Stimulated activated naive CD8-positive, alpha-beta T cell treated with anti-CD3 and anti-CD28 coated beads, Interleukin-15, Interleukin-2, amounts not matched to agents 100 U/mL and 50 U/mL, for 24 hours (primary cell): ENCODE measurements at regions not wholly inside any gene's neighbourhood (a gene's known extent, or its start where the extent isn't known, plus 50 kb on each side); places are given as distances from the start of the nearest gene placed in this dataset.

Experiments
- ATAC-seq: fragments of 150-1000 bp; cut with Tn5 transposase; one replicate; pipeline ENCODE4 v1.10.0; 2021
- DNase-seq: peaks from one replicate; pipeline ENCODE4 v3.0.0; 2021

DNA sequence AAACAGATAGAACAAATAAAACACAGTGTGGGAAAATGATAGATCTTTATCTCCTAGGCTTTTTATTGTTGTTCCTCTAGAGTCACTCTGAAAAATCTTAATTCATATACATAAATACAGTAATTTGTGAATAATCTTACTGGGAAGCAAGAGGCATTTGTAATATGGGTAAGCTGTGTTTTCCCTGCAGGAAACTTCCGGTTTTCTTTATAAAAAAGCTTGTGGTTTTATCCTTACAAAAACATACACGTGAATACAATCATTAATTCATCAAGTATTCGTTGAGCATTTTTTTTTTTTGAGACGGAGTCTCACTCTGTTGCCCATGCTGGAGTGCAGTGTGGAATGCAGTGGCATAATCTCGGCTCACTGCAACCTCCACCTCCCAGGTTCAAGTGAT, 1312.8 kb upstream of the ZEB2 start:
- no peak for ATAC-seq

DNA sequence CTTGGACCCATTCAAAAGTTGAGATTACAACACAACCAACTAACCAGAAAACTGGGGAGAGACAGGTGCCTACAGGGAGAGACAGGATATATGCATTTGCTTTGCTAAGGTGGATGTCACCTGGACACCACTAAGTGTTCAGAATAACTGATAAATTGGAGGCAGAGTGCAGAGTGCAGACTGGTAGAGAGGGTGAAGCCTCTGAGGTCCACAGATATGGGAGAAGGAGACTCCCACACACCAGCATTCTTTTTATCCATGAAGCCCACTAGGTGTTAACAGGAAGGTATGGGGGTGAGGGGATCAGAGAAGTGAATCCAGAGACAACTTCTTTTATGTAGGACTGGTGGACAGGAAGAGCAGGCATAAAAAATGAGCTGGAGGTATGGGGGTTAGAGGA, 1310.0 kb upstream of the ZEB2 start:
- ATAC-seq (no peak), DNase-seq (no peak)

More for the DNA sequence above, 1312.8 kb upstream of the ZEB2 start:
- no peak for DNase-seq

DNA sequence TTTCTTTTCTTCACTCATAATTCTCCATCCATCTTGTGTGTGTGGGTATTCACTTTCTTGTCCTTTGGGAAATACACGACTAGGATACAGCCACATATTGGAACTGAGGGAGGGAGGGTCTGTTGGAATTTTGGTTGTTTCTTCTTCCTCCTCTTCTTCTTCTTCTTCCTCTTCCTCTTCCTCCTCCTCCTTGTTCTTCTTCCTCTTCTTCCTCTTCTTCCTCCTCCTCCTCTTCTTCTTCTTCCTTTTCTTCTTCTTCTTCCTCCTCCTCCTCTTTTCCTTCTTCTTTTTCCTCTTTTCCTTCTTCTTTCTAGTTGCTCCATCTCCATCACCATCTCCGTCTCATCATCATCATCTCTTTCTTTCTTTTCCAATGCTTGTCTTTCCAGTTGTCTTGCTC, 1307.3 kb upstream of the ZEB2 start:
- DNase-seq = no peak
- no peak for ATAC-seq

DNA sequence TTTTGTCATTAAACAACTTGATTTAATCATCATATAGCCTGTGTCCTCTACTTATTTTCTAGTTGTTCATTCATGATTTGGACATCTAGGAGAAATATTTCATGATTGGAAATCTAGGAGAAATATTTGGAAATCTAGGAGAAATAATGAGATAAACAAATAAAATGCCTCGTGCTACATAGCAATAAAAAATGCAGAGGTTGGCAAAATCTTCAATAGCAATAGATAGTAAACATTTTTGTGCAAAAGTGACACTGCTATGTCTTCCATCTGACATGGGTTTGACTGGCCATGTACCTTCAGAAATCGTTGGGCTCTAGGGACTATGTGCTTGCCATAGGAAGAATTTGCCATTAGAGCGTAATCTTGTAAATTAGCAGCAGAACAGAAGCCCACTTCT, 1304.5 kb upstream of the ZEB2 start:
- DNase-seq (no peak), ATAC-seq (no peak)

DNA sequence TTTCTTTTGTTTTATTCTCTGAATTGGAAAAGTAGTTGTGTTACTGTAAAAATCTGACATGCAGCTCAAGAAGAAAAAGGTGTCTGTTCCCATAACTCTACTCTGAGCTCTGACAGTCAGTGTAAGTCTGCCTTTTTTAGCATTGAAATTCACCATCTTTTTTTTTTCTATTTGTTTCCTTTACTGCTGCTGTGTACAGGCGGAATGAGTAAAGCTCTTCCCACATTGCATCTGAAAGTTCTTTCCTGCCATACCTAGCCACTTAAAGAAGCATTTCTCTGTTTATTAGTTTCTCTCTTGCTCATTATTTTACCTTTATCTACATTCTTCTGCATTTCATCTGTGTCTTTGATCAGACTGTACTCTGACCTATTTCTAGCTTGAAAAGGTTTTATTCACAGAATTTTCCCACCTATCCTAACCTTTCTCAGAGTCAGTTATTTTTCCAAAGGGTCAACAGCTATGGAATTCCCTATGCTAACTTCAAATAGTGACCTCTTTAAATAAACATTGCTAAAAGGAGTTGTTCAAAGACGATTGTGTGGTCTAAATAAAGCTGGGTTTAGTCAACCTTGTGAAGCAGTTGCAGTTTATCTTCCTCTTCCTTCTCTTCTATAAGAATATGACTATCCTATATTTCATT, 1303.1 kb upstream of the ZEB2 start:
- ATAC-seq = no peak
- DNase-seq = no peak

GRCh38 chr2:145820651-145821050, 1300.7 kb upstream of the ZEB2 start:
- ATAC-seq = no peak

DNA sequence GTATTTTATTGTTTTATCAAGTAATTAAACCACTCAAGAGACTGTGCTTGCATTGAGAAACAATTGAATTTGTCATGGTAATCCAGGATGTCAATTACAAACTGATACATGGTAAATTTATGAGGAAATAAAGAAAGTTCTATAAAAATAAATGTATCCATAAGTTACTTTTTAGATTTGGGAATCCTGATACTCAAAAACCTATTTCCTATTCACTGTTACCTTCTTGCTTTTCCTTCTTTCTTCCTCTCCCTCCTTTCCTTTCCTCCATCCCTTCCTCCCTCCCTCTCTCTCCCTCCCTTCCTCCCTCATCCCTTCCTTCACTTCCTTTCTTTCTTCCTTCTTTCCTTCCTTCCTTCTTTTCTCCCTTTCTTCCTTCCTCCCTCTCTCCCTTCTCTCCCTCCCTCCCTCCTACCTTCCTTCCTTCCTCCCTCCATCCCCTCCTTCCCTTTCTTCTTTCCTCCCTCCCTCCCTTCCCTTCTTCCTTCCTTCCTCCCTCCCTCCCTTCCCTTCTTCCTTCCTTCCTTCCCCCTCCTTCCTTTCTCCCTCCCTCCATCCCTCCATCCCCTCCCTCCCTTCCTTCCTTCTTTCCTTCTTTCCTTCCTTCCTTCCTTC, 1299.1 kb upstream of the ZEB2 start:
- ATAC-seq (no peak), DNase-seq (no peak)

More at GRCh38 chr2:145820651-145821050, 1300.7 kb upstream of the ZEB2 start:
- no peak for DNase-seq

DNA sequence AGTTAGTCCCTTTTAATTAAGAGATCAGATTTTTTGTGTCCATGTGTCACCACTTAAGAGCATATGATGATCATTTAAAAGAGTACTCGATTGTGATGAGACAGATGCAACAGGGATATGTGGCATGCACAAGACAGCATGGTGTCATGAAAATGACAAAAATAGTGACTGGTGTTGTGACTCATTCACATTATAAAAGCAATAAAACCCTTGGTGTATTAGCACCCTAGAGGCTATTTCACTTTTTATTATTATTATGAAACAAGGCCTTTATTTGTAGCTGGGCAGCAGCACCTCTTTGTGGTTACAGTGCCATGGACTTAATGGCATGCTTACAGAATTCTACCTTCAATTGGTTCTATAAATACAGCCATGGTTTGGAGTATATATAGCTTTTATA, 1296.0 kb upstream of the ZEB2 start:
- no peak for ATAC-seq
- no peak for DNase-seq

- DNase-seq (no peak), ATAC-seq (no peak)
Measured at GRCh38 chr2:145813481-145813880, 1293.6 kb upstream of the ZEB2 start.

DNA sequence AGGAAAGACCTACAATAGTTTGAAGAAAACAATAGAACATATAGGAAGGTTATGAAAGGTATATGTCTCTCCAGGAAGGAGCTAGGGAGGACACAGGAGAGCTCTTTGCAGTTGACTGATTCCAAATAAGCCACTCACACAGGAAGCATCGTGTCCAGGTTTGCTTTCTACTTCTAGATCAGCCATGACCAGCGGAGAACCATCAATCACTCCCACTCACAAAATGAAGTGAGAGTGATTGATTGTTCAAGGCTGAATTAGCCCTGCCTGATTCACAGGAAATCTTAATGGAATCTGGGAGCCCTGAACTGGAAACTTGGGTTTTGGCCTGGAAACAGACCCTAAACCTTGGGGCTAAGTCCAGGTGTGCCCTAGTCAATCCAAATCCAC, 1292.2 kb upstream of the ZEB2 start:
- ATAC-seq (no peak), DNase-seq (no peak)

DNA sequence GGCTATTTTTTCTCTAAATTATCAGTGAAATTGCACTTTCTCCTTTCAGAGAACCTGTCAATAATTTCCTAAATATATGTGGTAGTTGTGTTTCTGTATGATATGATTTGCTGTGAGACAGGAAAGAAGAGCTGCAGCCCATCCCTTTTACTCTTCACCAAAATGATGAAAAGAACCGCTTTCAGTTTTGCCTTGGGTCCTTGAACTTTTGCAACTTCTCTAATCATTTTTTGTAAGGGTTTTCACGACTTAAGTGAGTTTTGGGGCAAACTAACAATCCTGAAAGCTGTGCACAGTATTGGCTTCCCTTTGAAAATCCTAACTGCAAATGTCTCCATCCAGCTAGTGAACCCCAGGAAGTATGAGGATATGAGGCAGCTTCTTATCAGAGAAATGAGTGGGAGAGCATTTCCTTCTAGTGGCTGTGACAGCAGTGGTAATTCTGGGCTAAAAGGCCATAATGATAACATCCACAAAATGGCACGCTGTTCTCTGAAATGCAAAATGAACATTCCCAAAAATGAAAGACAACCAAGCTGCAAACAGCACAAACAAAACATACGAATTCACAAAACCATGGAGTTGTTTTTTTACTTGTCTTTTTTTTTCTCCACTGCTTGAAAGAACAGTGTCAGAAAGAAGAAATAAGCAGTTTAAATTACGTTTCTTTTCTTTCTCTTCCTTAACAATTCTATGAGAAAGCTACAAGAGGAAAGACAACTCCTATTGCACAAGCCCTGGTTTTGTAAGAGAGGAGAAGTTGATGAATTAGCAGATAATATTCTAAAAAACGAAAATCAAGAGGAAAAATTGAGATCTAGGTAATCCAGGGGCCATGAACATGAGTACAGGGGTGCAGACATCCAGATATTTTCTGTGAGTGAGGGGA, 1291.6 kb upstream of the ZEB2 start:
- no peak for ATAC-seq
- DNase-seq = no peak

DNA sequence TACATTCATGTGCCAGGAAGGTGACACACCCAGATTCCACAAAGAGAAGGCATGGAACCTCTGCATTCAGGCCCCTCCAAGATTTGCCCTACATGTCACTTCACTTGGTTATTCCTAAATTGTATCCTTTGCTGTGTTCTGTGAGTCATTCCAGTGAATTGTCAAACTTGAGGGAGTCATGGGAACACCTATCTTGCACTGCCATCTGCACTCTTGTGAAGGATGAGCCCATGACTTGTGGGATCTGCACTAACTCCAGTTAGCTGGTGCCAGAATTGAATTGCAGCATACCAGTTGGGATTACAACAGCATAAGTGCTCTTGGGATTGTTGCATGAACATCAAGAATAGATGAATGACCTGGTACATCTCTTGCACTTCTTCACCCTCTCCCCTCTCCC, 1288.0 kb upstream of the ZEB2 start:
- ATAC-seq (no peak), DNase-seq (no peak)

- ATAC-seq = no peak
- DNase-seq = no peak
Measured at GRCh38 chr2:145807554-145807953, 1287.6 kb upstream of the ZEB2 start.

DNA sequence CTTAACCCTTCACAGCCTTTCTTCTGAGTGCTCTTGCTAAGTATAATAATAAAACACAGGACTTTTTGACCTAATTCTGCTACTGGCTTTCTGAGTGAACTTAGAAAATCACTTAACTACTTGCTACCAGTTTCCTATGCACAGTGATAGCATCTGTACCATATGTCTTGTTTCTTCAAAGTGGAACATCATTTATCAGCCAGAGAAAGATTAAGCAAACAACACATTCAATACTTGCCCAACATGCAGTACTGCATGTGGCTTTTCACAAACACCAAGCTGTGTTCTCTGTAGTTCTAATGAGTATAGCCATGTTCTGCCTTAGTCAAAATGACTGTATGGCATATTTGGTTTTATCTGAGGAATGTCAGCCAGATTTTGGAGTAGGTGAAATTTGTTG, 1286.6 kb upstream of the ZEB2 start:
- no peak for ATAC-seq
- DNase-seq = no peak

GRCh38 chr2:145802133-145802532, 1282.2 kb upstream of the ZEB2 start:
- DNase-seq (no peak), ATAC-seq (no peak)

DNA sequence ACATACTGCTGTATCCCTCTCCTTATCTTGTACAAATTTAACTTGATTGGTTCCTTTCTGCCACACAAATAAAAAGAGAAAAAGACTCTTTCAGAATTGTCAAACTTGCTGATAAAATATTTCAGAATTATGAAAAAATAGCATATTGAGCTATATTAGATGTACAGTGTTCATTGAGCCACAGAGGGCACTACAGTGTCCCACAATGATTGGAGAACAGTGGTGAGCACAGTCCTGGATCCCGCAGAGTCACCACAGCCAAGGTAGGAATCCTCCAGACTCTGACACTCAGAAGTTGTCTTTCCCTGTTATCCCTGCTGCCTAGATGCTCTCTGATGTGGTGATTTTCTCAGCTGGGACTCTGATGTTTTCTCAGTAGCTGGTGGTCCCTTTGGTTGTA, 1281.3 kb upstream of the ZEB2 start:
- ATAC-seq = no peak

DNA sequence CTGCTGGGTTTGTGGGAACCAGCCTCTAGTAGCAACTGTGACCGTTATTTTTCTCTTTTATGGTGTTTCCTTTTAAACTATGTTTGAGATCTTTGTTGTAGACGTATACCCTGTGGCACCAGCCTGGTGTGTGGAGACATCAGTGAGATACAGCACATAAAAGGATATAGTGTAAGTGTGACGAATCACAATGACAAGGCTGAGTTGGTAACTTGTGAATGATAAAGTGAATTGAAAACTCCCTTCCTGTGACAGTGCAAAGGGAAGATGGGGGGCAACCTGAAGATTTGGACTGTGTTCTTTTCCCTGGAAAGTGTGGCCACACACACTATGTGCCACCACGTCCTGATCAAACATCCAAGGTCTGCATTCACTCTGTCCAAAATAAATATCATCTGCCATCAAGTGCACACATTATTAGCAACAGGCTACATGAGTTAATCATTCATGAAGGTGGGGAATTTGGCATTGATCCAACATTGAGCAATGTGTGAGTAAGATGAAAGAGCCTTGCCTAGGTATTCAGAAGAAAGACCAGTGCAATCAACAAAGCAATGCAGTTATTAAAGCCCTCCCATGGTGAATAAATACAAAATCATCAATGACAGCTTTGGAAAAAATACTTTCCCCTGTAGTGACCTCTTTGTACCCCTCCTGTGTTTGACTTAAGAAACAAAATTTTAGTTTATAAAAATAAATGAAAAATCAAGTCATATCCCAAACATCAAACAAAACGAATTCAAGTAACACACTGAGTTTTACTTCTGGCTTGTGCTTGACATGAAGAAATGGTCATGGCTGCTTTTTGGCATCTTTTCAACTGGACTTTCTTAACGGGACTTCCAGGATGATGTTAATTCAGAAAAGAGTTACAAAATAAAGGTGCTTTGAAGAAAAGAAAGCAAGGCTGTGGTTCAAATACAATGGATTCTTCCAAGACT, 1280.5 kb upstream of the ZEB2 start:
- ATAC-seq (no peak), DNase-seq (no peak)

More for the DNA sequence above, 1281.3 kb upstream of the ZEB2 start:
- DNase-seq = no peak

DNA sequence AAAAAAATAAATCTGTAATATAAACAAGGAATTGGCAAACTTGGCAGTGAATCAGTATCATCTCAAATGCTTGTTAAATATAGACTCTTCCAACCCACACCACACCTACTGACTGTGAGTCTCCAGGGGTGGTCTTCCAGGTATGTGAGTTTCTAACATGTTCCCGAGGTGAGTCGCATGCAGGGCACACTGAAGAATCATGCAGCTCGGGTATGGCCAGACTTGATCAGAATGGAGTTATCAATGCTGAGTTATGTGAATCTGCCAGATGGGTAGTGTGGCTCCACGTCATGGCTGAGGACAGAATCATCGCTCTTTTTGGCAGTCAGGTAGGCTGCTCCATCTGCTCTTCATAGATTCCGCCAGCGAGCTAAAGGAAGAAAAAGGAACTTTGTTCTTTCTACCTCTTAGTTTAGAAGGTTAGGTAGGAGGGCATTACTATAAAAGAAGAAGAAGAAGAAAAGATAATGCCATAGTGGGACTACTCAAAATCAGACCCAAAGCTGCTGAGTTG, 1279.7 kb upstream of the ZEB2 start:
- ATAC-seq = no peak

GRCh38 chr2:145798419-145798818, 1278.5 kb upstream of the ZEB2 start:
- DNase-seq = no peak
- no peak for ATAC-seq

More for the DNA sequence above, 1279.7 kb upstream of the ZEB2 start:
- DNase-seq = no peak

GRCh38 chr2:145797692-145798091, 1277.8 kb upstream of the ZEB2 start:
- DNase-seq (no peak), ATAC-seq (no peak)

DNA sequence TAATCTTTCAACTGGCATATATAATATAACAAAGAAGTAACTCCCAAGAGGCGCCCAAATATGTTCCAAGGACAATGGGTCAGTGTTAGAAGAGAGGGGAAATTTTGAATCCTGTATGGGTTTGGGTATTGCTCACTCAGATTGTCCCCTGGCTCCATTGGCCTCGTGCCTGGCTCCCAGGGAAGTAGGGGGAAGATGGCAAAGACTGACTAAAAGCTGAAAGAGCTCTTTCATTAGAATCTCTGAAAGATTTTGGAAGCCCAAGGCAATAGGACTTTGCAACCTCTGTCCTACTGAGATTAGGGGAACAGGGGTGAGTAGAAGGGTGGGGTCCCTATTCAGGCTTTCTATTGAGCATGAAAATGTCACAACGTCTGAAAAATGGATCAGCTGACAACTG, 1272.8 kb upstream of the ZEB2 start:
- DNase-seq = no peak
- ATAC-seq = no peak

- DNase-seq (no peak), ATAC-seq (no peak)
Measured at GRCh38 chr2:145789636-145790035, 1269.7 kb upstream of the ZEB2 start.
